ENCODE measurements at regions not wholly inside any gene's neighbourhood (a gene's known extent, or its start where the extent isn't known, plus 50 kb on each side); places are given as distances from the start of the nearest gene placed in this dataset.
"Not testable (repeated sequence)": the region's sequence is repeated elsewhere in the genome, so short reads cannot be mapped to it uniquely, and the experiment has no call there.

DNA sequence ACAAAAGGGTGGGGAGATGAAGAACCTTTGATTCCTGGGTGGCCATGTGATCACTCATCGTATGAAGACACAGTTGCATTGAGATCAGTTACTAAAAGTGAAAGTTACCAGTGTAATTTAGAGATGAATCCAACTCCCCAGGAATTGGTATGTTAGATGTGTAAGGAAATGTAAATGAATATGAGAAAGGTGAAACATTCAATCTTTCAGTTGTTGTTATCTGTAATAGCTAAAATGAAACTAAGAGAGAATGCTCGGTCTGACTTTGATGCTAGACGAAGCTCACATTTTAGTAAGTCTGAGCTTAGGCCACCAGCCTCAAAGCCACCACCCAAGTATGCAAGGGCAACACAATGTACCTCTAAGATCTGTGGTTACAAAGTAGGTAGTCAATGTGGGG is 194.3 kb upstream of the POF1B start:
- H3K36me3 ChIP-seq (ENCODE audit: insufficient read depth, low read length): no peaks in the 10 kb centered on the region
- CTCF ChIA-PET: no interaction called here
- Mint-ChIP-seq H3K9me3 (peaks cover 0 to 2% (median 0%) of the 10 kb centered on the region in 5 donors), H3K4me1 (peaks cover 0 to 11% (median 5%) of the 10 kb centered on the region in 3 donors), H3K27ac (no peak overlapping the region), H3K27me3 (peaks cover 0 to 6% of the 10 kb centered on the region in 2 donors), H3K4me3 (peak overlapping the region in 2 of 7 donors; percentile 0 to 4), H3K36me3 (no peaks in the 10 kb centered on the region)
- H3K9me3 ChIP-seq (ENCODE audit: low read length): no peaks in the 10 kb centered on the region
- no peak overlapping the region for H3K27ac ChIP-seq (ENCODE audit: low read depth, low read length)
- H3K27me3 ChIP-seq (ENCODE audit: insufficient read depth, low read length, poor library complexity, severe bottlenecking): no peaks in the 10 kb centered on the region
- POLR2A ChIA-PET: no interaction called here
- no peak overlapping the region for H3K4me3 ChIP-seq (ENCODE audit: low read length)
- DNase-seq: no peak
- H3K4me1 ChIP-seq (ENCODE audit: insufficient read depth, low read length): no peaks in the 10 kb centered on the region

DNA sequence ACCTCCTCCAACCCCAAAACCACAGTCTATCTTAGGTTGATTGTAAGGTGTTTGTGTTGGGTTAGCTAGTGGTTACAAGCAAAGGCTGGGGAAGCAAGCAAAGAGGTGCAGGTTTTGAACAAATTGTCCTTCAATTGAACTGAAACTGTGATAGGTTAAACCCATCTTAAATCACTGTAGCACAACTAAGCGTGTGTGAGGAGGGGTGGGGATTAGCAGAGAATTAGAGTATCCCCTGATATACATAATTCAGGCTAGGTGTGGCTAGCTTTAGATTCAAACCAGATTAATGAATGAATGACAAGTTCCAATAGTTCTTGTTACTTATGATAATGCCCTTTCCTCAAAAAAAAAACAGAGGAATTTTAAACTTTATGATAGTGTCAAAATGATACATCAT is 191.0 kb upstream of the POF1B start:
- Histone ChIP-seq H3K27me3 (ENCODE audit: insufficient read depth, low read length, poor library complexity, severe bottlenecking) (no peaks in the 10 kb centered on the region), H3K27ac (ENCODE audit: low read depth, low read length) (no peak overlapping the region), H3K4me3 (ENCODE audit: low read length) (no peak overlapping the region), H3K4me1 (ENCODE audit: insufficient read depth, low read length) (no peaks in the 10 kb centered on the region), H3K9me3 (ENCODE audit: low read length) (no peaks in the 10 kb centered on the region), H3K36me3 (ENCODE audit: insufficient read depth, low read length) (no peaks in the 10 kb centered on the region)
- DNase-seq: no peak
- Mint-ChIP-seq H3K27me3 (peaks cover 0 to 4% of the 10 kb centered on the region in 2 donors), H3K4me1 (peaks cover 0 to 11% (median 5%) of the 10 kb centered on the region in 3 donors), H3K9me3 (no peaks in the 10 kb centered on the region), H3K36me3 (no peaks in the 10 kb centered on the region), H3K27ac (no peak overlapping the region), H3K4me3 (no peak overlapping the region)
- POLR2A ChIA-PET: no interaction called here
- CTCF ChIA-PET: no interaction called here

DNA sequence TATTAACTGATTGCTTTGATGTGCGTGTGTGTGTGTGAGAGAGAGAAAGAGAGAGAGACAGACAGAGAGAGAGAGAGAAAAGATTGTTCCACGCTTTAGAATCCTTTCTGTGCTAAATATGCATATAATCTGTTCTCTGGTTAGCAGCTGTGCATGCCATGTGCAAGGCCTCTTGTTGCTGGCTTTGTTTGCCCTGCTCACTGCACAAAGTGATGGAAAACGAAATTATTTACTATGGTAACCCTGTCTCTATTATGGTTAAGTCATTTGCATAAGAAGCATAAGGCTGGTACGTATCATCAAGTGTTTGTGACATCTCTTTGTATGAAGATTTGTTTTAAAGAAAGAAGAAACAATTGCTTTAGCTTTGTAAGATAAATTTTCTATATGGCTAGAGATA is 190.2 kb upstream of the POF1B start:
- no peak overlapping the region for H3K4me3 Mint-ChIP-seq
- CTCF ChIA-PET: no interaction called here

DNA sequence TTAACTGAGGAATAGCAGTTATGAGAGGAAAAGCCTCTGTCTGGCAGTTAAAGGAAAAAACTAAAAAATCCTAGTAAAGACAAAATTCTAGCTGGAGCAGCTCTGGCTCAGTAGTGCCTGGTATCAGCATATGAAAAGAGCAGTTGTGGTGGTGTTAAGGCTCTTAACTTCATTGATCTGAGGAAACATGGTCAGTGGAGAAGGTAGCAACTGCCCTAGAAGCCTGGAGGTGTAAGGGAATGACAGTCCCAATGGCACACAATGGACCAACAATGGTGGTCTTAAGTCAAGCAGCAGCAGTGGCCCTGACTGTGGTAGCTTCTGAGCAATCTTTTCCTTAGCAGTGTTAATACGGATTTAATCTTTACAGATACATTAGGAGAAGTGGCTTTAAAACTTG is 189.6 kb upstream of the POF1B start:
- CTCF ChIA-PET: no interaction called here
- no peak overlapping the region for H3K27ac Mint-ChIP-seq
- Histone ChIP-seq H3K27ac (ENCODE audit: low read depth, low read length) (no peak overlapping the region), H3K9me3 (ENCODE audit: low read length) (no peaks in the 10 kb centered on the region), H3K27me3 (ENCODE audit: insufficient read depth, low read length, poor library complexity, severe bottlenecking) (no peaks in the 10 kb centered on the region), H3K4me3 (ENCODE audit: low read length) (no peak overlapping the region), H3K4me1 (ENCODE audit: insufficient read depth, low read length) (no peaks in the 10 kb centered on the region), H3K36me3 (ENCODE audit: insufficient read depth, low read length) (no peaks in the 10 kb centered on the region)
- DNase-seq: no peak
- H3K27me3 Mint-ChIP-seq: peaks cover 0 to 4% of the 10 kb centered on the region in 2 donors
- no peaks in the 10 kb centered on the region for H3K36me3 Mint-ChIP-seq
- POLR2A ChIA-PET: no interaction called here
- no peaks in the 10 kb centered on the region for H3K9me3 Mint-ChIP-seq
- peaks cover 0 to 10% (median 5%) of the 10 kb centered on the region in 3 donors for H3K4me1 Mint-ChIP-seq
- no peak overlapping the region for H3K4me3 Mint-ChIP-seq

More for the DNA sequence above, 190.2 kb upstream of the POF1B start:
- Mint-ChIP-seq H3K27ac (no peak overlapping the region), H3K27me3 (peaks cover 0 to 4% of the 10 kb centered on the region in 2 donors), H3K9me3 (no peaks in the 10 kb centered on the region), H3K36me3 (no peaks in the 10 kb centered on the region), H3K4me1 (peaks cover 0 to 11% (median 5%) of the 10 kb centered on the region in 3 donors)
- no peak for DNase-seq
- Histone ChIP-seq H3K9me3 (ENCODE audit: low read length) (no peaks in the 10 kb centered on the region), H3K36me3 (ENCODE audit: insufficient read depth, low read length) (no peaks in the 10 kb centered on the region), H3K27ac (ENCODE audit: low read depth, low read length) (no peak overlapping the region), H3K27me3 (ENCODE audit: insufficient read depth, low read length, poor library complexity, severe bottlenecking) (no peaks in the 10 kb centered on the region), H3K4me1 (ENCODE audit: insufficient read depth, low read length) (no peaks in the 10 kb centered on the region), H3K4me3 (ENCODE audit: low read length) (no peak overlapping the region)
- POLR2A ChIA-PET: no interaction called here

DNA sequence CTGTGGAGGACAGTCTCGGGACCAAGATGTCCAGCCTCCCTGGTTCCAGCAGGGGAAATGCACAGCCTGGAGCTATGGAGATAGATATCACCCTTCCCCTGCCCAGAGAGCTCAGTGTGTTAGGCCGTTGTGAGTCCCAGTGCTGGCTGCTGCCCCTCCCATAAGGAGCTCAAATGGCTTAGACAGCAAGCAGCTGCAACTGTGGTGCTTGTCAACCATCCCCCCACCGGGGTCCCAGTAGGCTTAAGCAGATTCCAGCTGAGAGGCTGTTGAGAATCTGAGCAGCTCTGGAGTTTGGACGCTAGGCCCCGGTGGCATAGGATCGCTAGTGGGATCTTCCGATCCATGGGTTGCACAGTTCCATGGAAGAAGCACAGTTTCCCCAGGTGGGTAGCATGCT is 181.8 kb upstream of the POF1B start:
- H3K9me3 ChIP-seq (ENCODE audit: low read length): no peaks in the 10 kb centered on the region
- no peak overlapping the region for H3K27ac Mint-ChIP-seq
- POLR2A ChIA-PET: no interaction called here
- H3K27me3 Mint-ChIP-seq: peaks cover 0 to 3% of the 10 kb centered on the region in 2 donors
- H3K4me3 ChIP-seq (ENCODE audit: low read length): no peak overlapping the region
- no peak for DNase-seq
- no peaks in the 10 kb centered on the region for H3K36me3 Mint-ChIP-seq
- H3K4me3 Mint-ChIP-seq: no peak overlapping the region
- CTCF ChIA-PET: no interaction called here
- H3K9me3 Mint-ChIP-seq: peaks cover 0 to 4% (median 0%) of the 10 kb centered on the region in 5 donors
- H3K4me1 Mint-ChIP-seq: no peaks in the 10 kb centered on the region
- no peaks in the 10 kb centered on the region for H3K36me3 ChIP-seq (ENCODE audit: insufficient read depth, low read length)
- H3K27me3 ChIP-seq (ENCODE audit: insufficient read depth, low read length, poor library complexity, severe bottlenecking): no peaks in the 10 kb centered on the region
- no peak overlapping the region for H3K27ac ChIP-seq (ENCODE audit: low read depth, low read length)
- H3K4me1 ChIP-seq (ENCODE audit: insufficient read depth, low read length): no peaks in the 10 kb centered on the region

DNA sequence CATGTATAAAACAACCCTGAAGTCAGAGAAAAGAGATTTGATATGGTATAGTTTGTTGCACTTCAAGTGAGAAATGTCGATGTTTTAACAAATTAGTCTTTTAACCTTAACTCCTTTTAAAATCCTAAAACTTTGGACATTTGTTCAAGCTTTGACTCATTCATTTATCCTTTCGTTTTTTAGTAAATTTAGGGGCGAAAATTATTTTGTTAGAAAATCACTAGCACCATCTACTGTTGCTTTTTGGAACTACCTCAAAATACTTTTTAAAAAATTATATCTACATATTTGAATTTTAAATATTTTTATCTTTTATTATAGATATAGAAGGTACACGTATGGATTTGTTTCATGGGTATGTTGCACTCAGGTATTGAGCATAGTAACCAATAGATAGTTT is 165.1 kb upstream of the POF1B start:
- no peaks in the 10 kb centered on the region for H3K4me1 Mint-ChIP-seq
- no peak overlapping the region for H3K27ac Mint-ChIP-seq
- H3K4me1 ChIP-seq (ENCODE audit: insufficient read depth, low read length): no peaks in the 10 kb centered on the region
- H3K36me3 Mint-ChIP-seq: no peaks in the 10 kb centered on the region
- ChIA-PET POLR2A (no interaction called here), CTCF (no interaction called here)
- H3K9me3 Mint-ChIP-seq: no peaks in the 10 kb centered on the region
- H3K27ac ChIP-seq (ENCODE audit: low read depth, low read length): no peak overlapping the region
- no peaks in the 10 kb centered on the region for H3K9me3 ChIP-seq (ENCODE audit: low read length)
- no peaks in the 10 kb centered on the region for H3K27me3 Mint-ChIP-seq
- DNase-seq: no peak
- no peak overlapping the region for H3K4me3 ChIP-seq (ENCODE audit: low read length)
- no peak overlapping the region for H3K4me3 Mint-ChIP-seq
- no peaks in the 10 kb centered on the region for H3K27me3 ChIP-seq (ENCODE audit: insufficient read depth, low read length, poor library complexity, severe bottlenecking)
- H3K36me3 ChIP-seq (ENCODE audit: insufficient read depth, low read length): no peaks in the 10 kb centered on the region

DNA sequence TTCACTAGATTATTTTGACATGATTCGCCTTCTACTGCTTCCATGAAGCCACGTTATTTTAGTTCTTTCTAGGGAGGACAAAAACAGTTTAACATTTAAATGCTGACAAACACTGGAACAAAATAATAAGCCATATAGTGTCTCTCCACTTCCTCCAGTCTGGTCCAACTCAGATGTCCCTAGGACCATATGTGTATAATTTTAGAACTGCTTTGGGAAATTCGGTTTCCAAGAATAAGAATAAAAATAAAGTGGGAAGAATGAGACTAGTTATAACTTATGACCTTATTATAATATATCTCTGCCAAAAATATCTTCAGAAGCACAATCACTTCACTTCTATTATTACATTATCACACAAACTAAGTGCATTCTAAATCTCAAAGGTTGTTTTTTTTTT is 164.4 kb upstream of the POF1B start:
- H3K4me1 ChIP-seq (ENCODE audit: insufficient read depth, low read length): no peaks in the 10 kb centered on the region
- no peak overlapping the region for H3K4me3 ChIP-seq (ENCODE audit: low read length)
- Mint-ChIP-seq H3K9me3 (no peaks in the 10 kb centered on the region), H3K4me3 (peak overlapping the region in 1 of 7 donors; percentile 0), H3K36me3 (no peaks in the 10 kb centered on the region), H3K4me1 (no peaks in the 10 kb centered on the region), H3K27ac (no peak overlapping the region), H3K27me3 (peaks cover 0 to 2% of the 10 kb centered on the region in 2 donors)
- DNase-seq: no peak
- no peak overlapping the region for H3K27ac ChIP-seq (ENCODE audit: low read depth, low read length)
- ChIA-PET POLR2A (no interaction called here), CTCF (no interaction called here)
- H3K27me3 ChIP-seq (ENCODE audit: insufficient read depth, low read length, poor library complexity, severe bottlenecking): no peaks in the 10 kb centered on the region
- no peaks in the 10 kb centered on the region for H3K9me3 ChIP-seq (ENCODE audit: low read length)
- H3K36me3 ChIP-seq (ENCODE audit: insufficient read depth, low read length): no peaks in the 10 kb centered on the region

DNA sequence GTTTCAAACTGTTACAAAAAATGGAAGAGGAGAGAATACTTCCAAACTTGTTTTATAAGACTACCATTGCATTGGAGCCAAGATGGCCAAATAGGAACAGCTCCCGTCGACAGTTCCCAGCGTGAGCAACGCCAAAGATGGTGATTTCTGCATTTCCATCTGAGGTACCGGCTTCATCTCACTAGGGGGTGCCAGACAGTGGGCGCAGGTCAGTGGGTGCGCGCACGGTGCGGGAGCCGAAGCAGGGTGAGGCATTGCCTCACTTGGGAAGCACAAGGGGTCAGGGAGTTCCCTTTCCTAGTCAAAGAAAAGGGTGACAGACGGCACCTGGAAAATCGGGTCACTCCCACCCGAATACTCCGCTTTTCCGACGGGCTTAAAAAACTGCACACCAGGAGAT is 149.7 kb upstream of the POF1B start:
- DNase-seq; H3K4me3 ChIP-seq (ENCODE audit: low read length); H3K4me1 Mint-ChIP-seq; H3K9me3 ChIP-seq (ENCODE audit: low read length); POLR2A ChIA-PET; H3K27ac ChIP-seq (ENCODE audit: low read depth, low read length); H3K36me3 ChIP-seq (ENCODE audit: insufficient read depth, low read length); H3K27ac Mint-ChIP-seq; H3K27me3 Mint-ChIP-seq; H3K36me3 Mint-ChIP-seq; H3K4me1 ChIP-seq (ENCODE audit: insufficient read depth, low read length); H3K27me3 ChIP-seq (ENCODE audit: insufficient read depth, low read length, poor library complexity, severe bottlenecking); H3K4me3 Mint-ChIP-seq; H3K9me3 Mint-ChIP-seq; CTCF ChIA-PET: not testable (repeated sequence)

DNA sequence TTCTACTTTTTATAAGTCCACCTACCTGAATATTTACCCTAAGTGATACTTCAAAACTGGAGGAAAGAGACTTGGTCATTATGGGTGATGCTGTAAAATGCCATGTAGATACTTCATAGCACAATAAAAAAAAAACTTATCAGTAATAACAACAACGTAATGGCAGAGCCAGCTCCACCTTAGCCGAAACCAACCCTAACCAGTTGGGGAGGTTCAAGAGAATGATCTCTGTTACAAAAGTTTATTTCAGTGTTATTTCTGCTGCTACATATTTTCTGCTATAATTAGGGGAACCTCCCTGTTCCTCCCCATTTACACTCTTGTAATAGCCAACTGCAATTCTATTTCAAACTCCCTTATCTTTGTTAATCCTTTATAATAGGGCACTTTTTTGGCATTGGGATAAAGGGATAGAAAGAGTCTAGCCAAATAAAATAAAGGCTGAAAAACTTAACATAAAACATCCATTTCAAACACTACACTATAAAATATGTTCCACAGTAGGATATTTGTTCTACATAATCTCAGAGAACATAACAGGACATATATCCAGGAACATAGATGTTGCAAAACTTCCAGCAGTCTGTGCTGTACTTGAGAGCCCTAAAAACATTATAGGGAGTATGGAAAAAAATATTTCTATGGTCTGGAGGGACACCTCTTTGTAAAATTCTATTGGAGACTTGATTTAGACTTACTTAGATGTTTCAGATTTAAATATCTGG is 138.7 kb upstream of the POF1B start:
- Mint-ChIP-seq H3K27ac (no peak overlapping the region), H3K4me3 (no peak overlapping the region), H3K4me1 (no peaks in the 10 kb centered on the region), H3K36me3 (no peaks in the 10 kb centered on the region), H3K9me3 (no peaks in the 10 kb centered on the region), H3K27me3 (no peaks in the 10 kb centered on the region)
- Histone ChIP-seq H3K27me3 (ENCODE audit: insufficient read depth, low read length, poor library complexity, severe bottlenecking) (no peaks in the 10 kb centered on the region), H3K27ac (ENCODE audit: low read depth, low read length) (no peak overlapping the region), H3K4me3 (ENCODE audit: low read length) (no peak overlapping the region), H3K9me3 (ENCODE audit: low read length) (no peaks in the 10 kb centered on the region), H3K4me1 (ENCODE audit: insufficient read depth, low read length) (no peaks in the 10 kb centered on the region), H3K36me3 (ENCODE audit: insufficient read depth, low read length) (no peaks in the 10 kb centered on the region)
- POLR2A ChIA-PET: no interaction called here
- DNase-seq: no peak
- CTCF ChIA-PET: no interaction called here
